Left hindlimb (tissue), 1 donor: ENCODE measurements at regions not wholly inside any gene's neighbourhood (a gene's known extent, or its start where the extent isn't known, plus 50 kb on each side); places are given as distances from the start of the nearest gene placed in this dataset.
A peak's percentile ranks its signal among the peaks of the same experiment; 100 is the strongest.

ENCODE experiments used
- DNase-seq: peaks from one replicate; pipeline ENCODE4 v3.0.0-alpha.2; 2018

DNA sequence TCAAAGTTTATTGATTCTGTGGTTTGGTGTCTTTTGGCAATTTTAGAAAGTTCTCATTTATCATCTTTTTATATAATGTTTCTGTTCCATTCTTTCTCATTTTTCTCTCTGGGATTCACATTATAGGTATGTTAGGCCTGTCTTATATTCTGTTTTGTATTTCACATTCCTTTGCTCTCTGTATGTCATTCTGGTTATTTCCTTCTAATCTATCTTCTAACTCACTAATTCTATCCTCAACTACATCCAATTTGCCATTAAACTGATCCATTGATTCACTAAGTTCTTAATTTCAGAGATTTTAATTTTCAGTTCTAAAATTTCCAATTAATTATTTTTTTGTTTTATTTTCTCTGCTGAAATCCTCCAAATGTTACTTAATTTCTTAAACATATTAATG lies 234.8 kb downstream of the FOXD2 start:
- no peak for DNase-seq

DNA sequence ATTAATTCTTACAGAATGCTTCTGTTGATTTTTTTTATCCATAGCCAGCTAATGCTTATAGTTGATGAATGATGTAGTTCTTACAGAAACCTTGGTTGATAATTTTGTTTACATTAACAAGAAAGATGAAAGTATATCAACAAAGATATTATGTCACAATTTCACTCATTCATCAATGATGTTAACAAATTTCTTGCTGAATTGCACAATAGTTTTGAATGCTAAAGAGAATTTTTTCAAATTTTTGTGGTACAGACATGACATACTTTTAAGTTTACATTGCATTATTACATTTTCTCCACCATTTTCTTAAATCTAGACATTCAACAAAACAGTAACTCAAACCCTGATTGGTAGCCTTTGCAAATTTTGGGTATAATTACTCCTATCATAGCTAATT lies 236.3 kb downstream of the FOXD2 start:
- DNase-seq: no peak

DNA sequence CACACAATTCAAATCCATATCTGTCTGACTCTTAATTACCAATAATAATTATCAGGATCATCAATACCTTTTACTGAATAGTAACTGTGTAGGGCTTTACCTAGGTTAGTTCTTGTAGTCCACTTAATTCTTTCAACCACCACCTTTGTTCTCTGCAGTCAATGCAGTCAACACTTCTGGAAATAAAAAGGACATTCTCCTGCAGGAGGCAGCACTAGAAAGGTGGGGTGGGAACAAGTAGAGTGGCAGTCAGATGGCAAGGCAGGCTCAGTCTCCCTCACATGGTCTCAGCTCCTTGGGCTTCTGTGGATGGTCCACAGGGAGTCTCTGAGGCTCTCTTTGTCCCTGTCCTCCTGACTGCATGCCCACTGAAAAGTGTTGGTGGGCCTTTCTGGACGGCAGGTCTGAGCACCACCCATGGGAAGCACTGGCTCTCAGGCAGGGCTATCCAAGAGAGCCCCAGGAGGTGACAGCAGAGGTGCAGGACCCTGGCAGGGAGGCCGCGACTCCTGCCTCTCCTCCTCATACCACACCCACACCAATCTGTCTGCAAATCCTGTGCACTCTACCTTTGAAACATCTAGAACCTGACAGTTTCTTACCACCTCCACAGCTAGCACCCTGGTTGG lies 237.3 kb downstream of the FOXD2 start:
- DNase-seq: peak; percentile 1

DNA sequence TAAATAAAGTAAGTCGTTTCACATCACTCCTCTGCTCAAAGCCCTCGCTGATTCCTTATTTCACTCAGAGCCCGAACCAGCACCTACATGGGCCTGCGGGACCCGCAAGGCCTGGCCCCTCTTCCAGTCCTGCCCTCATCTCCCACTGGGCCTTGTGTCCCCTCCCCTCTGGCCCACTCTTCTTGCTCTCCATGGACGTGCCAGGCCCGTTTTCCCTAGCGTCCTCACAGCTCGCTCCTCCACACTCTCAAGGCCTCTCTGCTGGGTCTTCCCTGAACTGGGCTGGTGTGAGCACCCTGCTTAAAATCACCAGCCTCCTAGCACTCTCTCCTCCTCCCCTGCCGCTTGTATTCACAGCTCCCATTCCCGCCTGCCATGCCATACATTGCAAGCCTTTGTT lies 237.9 kb downstream of the FOXD2 start:
- peak; percentile 6 for DNase-seq

DNA sequence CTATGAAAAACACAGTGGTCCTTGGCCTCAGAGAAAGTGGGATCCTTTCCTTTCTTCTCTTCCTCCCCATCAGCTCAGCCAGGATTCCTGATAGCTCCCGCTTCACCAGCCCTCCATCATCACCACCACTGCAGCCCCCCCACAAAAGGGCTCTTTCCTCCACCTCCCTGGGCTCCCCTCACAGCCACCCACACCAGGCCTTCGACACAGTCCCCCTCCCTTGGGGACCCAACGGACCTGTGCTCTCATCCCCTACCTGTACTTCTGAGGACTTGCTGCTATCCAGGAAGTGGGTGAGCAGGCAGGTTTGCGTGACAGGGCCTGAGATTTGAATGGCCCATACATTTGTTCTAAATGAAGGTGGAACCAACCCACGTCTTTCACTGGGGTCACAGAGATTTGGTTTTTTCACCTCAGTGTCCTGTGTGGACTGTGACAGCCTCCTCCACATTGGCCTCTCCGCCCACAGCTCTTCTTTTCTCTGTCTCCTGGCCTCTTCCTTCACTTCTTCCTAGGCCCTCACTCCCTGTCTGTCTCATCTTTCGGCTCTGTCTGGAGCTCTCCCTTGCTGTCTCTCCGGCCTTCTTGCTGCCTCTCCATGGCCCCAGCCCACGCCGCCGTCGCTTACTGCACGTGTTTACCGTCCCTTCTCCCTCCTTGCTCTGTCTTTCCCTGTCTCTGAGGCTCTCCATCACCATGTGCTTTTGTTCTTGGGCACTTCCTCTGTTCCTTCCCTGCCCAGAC lies 238.6 kb downstream of the FOXD2 start:
- DNase-seq: peak; percentile 20

DNA sequence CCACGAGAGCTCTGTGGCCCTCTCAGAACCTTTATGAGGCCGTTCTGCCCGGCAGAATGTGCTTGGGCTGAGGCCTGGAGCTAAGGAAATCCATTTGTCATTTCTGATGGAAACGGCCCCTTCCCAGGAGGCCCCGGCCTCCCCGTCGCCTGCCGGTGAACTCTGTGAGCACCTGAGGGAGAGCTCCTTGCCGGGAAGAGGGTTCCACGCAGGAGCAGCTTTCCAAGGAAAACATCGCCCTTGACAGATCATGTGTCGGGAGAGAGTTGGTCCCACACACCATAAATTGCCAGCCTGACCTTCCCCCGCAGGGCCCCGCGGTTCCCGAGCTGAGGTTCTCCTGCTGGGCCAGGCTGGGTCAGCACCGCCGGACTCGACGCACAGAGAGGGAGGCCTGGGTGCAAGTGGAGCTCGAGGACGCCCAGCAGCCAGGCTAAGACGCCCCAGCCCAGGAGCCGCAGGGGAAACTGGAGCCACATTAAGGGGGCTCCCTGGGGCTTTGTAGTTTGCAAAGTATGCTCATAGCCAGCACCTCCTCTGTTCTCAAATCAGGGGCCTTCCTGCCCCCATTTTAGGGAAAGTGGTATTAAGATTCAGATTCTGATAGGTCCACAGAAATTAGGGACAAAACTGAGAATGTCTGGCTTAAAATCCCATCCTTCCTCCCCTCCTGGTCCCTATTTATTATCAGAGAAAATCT lies 239.5 kb downstream of the FOXD2 start:
- peak; percentile 22 for DNase-seq

DNA sequence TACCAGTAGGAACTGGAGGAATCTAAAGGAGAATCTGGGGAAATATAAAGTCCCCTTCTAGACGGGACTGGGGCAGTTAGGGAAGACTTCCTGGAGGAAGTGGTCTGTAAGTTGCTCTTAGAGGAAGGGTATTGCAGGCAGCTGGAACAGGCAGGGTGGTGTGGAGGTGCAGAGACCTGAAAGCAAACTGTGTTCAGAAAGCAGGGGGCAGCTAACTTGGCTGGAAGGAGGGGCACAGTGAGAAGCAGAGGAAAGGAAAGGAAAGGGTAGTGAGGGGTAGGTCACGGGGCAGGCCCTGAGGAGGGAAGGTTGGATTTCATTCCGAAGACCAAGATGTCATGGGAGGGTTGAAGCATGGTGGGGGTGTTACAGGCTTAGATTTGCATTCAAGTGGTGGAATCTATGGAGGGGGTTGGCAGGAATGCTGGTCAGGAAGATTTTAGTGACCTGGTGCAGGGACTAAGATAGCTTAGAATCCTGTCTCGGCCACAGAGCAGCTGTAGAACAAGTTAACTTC lies 240.7 kb downstream of the FOXD2 start:
- DNase-seq: peak; percentile 12

DNA sequence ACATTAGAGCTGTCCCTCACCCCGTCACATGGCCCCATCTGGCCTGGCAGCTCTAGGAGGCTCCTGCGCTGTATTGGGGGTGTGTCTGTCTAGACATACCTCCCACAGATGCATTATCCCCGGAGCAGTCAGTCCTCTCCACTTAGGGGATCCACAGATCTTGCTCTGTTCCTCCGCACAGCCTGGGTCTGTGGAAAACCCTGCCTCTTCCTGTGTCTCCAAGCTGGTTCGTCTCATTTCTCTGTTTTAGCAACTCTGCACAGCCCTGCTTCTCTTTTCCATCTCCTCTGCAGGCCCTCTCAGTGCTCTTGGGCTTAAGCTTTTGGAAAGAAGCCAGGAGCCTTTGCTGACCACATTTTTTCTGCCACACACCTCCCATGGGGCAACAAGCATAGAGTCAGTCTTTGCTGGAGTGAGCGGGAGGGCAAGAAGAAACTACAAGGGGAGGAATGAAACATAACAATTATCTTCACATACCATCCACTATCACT lies 241.5 kb downstream of the FOXD2 start:
- peak; percentile 58 for DNase-seq

DNA sequence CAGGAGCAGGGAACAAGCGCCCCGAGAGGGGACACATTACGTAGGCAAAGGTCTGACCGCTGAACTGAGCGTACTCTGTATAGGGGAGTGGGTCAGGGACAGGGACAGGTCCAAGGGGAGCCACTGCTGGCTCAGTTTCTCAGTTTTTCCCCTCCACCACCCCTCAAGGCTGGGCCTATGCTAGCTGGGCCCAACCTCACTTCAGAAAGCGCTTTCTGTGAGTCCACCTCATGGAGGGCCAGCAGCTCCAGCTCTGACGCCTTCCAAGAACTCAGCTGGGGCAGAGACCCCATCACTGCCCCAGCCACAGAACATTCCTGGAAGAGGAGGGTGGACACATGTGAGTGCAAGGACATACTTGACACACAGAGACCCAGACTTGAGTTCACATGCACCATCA lies 242.0 kb downstream of the FOXD2 start:
- DNase-seq: no peak

DNA sequence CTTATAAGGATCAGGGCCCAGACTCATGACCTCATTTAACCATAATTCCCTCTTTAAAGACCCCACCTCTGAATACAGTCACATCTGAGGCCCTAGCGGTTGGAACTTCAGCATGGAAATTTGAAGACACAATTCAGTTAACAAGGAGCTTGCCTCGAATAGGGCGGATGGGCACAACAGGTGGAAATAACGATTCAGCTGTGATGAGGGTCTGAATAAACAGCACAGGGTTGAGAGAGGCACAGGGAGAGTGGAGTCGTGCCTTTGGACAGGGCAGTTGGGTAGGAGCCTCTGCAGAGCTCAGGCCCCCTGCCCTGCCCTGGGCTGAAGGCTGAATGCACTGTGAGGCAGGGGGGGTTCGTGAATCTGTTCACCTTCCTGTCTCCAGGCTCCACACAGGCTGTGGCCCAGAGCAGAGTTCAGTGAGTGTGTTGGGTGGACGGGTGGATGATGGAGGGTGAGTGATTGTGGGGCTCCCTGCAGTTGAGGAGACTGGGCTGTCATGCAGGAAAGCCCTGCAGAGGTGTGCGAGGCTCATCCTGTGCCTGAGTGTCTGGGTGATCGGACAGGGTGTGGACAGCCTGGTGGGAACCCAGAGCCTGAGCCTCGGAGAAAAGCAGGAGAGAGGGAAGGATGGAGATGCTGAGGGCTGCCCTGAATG lies 243.1 kb downstream of the FOXD2 start:
- peak; percentile 16 for DNase-seq

DNA sequence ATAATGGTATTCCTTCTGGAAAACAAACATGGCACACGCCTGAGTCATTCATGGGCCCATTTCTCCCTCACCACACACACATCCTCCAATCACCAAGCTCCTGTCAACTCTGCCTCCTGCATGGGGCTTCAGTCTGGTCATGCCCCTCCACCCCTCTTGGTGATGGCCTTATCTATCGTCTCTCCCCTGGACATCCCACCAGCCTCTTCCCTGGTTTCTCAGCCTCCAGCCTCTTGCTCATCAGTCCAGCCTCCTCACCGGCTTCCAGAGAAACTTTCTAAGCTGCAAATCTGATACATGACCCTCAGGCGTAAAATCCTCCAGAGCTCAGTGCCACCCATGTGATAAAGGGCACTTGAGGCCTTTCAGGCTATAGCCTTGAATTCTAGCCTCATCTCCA lies 243.9 kb downstream of the FOXD2 start:
- peak; percentile 20 for DNase-seq

DNA sequence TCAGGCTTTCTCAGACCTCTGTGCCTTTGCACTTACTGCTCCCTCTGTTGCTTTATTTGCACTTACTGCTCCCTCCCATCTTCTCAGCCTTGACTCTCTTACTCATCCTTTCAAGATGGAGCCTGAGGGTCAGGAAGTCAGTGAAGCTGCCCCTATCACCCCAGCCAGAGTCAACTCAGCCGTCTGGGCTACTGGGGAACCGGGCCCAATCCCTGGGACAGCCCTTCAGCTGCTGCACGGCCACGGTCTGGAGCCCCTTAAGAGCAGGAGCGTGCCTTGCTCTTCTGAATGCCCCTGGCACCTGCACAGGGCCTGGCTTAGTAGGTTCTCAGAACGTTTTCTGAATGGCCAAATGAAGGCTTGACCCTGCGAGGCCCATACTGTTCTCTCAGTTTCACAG lies 244.4 kb downstream of the FOXD2 start:
- DNase-seq: peak; percentile 17

DNA sequence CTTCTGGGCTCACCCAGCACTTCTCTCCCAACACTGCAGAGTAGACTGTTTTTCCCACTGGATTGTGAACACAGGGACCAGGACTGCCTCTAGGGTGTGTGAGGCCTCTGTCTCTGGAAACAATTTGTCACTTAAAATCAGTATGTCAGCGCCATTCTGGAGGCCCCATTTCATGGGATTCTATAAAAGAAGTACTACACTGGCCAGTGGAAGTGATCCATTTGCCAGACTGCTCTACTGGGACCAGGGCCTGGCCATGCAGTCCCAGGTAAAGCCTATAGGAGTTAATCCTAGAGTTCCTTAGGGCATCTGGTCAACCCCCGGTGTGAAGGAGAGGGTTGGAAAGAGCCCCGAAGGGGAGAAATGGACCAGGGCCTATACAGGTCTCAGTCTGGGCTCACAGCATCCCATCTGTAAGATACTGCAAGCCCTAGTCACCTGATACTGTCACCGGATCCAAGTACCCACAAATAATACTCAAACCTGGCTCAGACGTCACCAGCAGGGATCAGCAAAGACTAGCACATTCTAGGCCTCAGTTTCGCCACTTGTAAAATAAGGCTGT lies 245.0 kb downstream of the FOXD2 start:
- peak; percentile 2 for DNase-seq

DNA sequence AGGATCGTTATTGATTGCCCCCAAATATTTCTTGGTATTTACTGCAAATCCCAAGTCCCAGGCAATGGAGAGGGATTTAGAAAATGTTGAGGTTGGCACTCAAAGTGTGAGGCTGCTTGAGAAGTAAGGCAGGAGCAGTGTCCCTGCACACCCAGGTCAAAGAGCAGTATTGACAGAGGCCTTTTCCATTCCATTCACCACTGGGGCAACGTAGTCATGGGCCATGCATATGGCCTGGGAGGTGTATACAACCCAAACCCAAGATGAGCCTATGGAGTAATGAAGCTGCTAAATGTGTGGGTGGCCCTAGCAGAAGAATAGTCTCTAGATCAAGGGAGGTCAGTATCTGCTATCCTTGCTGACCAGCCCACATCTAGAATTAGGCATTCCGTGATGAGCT lies 245.6 kb downstream of the FOXD2 start:
- DNase-seq: peak; percentile 8

DNA sequence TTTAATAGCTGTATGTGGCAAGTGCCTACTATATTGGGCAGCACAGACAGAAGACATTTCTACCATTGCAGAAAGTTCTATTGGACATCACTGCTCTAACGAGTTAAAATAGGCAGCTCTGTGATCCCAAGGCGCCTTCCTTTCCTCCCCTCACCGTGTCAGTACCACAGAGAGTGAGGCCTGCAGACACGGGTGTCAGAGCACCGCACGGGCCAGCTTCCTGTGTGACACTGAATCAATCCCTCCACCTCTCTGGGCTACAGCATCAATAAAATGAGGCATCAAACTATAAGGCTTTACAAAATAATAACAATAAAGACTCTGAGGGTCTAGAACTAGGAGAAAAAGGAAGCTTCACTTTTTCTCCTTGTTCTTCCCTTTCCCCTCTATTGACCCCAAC lies 246.7 kb downstream of the FOXD2 start:
- DNase-seq: peak; percentile 12

DNA sequence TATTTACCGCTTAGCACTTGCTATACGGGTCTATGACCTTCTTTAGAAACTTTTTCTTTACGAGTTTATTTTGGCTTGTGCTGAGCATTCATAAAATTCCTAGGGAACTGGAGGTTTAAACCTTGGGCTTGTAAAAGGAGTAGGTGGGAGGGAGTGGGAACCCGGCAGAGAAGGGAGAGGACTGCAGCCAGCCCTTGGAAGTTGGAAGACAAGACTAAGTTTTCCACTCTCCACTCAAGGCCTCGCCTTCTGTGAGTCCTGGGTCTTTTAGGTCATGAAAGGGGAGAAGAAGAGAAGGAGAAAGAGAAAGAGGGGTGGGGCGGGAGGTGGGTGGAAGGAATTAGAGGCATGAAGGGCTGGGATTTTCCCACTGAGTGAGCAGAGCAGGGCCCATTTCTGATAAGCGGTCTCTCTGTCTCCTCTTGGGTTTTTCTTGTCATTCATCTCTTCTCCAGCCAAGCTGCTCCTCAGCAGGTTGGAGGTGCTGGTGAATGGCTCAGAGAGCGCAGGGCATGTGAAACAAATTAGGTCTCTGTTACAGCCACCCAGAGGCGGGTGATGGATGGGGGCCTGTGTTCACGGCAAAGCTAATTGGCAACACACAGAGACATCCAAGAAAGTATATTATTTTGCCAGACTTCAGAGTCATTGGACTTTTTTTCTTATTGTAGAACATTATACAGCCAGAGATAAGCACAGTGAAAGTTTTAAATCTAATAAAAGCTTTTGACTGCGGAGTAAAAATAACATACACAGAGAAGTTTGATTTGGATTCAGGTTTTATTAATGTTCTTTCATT lies 247.3 kb downstream of the FOXD2 start:
- DNase-seq: peak; percentile 70

DNA sequence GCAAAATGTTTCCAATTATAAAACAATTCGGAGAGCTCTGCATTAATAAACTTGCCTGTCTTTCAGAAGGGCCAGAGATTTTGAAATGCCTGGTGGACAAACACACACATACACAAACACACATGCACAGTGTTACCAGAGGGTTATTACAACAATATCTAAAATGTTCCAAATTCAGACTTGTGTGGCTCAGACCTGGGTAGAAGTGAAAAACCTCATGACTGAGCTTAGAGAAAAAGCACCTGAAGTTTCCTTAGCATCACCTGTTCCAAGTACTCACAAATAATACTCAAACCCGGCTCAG lies 247.9 kb downstream of the FOXD2 start:
- DNase-seq: peak; percentile 8

DNA sequence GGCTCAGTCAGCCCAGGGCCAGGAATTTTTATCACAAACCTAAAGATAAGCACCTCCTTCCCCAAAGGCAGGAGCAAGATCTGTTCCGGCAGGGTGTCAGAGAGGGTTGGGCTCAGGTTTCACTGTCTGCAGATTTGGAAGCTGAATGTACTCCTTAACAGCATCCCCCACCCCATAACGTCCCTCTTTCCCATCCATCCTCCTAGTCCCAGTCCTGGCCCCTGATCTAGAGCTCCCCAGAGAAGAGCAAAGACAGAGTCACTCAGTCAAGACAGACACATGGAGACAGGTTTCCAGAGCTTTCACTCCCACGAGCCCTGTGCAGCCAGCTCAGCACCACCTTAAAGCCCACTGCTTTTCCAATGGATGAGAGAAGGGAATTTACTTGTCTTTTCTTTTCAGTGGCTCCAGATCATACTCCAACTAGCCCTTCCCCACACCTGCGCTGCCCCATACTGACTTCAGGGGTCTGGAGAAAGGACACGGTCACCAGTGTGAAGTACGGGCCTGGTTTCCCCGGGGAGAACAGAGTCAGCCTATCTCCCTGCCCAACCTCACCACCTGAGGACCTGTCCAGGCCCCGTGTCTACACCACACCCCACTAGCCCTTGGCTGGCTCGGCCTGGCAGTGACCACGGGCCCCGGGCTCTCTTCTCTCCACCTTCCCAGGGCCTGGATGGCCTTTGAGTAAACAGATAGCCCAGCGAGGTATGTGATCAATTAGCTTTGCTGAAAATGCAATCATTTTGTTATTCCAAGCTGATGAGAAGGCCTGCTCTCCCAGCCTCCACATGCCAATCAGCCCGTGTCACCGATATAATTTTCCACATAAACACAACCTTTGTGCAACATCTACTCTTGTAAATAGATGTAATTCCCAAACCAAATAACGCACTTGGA lies 249.1 kb downstream of the FOXD2 start:
- DNase-seq: peak; percentile 23

DNA sequence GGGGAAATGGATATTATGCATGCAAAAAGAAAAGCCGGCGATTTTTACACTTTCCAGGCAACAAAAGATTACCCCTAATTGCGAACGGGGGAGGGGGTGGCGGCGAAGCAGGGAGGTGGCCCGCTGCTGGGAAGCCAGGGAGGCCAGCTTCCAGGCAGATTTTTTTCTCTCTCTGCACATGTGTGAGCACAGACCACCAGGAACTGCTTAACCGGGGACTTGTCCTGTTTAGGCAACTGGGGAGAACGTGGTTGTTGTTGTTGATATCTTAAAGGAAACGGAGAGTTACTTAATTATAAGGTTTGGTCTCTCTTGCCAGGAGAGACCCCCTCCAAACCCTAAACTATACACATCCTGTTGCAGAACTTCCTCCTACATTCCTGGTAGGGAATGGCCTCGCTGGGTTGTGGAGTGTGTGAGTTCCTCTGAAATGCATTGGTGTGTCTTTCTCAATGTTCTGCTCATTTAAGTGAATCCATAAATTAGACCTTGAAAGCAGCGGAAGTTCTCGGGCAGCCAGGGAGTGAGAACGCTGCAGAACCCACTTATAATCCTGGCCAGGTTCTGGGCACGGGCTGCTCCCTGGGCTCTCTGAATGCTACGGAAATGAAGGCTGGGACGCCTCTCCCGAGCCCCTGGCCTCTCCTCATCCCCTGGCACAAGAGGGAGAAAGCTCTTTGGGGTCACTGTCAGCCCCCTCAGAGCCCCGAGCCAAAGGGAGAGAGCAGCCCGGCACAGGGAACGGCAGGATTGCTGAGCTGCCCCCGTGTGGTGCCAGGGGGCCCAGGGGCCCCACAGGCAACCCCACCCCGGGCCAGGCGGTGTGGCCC lies 250.0 kb downstream of the FOXD2 start:
- peak; percentile 27 for DNase-seq
